IMR-90 (cell line): ENCODE measurements at regions not wholly inside any gene's neighbourhood (a gene's known extent, or its start where the extent isn't known, plus 50 kb on each side); places are given as distances from the start of the nearest gene placed in this dataset.

ENCODE experiments used
- BHLHE40 ChIP-seq: fragments of 150-350 bp; IDR thresholded peaks from 2 replicates; pipeline ENCODE4 v1.6.1; 2016; ENCODE audit warnings: mild to moderate bottlenecking, low read depth, low read length
- FOS ChIP-seq: fragments of 150-350 bp; IDR thresholded peaks from 2 replicates; pipeline ENCODE4 v1.6.1; 2016; ENCODE audit warnings: low read depth, low read length
- MAFK ChIP-seq: IDR thresholded peaks from 2 replicates; pipeline ENCODE4 v1.6.1; 2012; ENCODE audit warnings: low read depth, low read length, improper control_type of control experiment
- MAZ ChIP-seq: IDR thresholded peaks from 2 replicates; pipeline ENCODE4 v1.6.1; 2012; ENCODE audit warnings: low read depth, mild to moderate bottlenecking, low read length, improper control_type of control experiment, moderate library complexity, borderline replicate concordance
- MXI1 ChIP-seq: IDR thresholded peaks from 2 replicates; pipeline ENCODE4 v1.6.1; 2012; ENCODE audit warnings: low read depth, mild to moderate bottlenecking, low read length, moderate library complexity, borderline replicate concordance
- NFE2L2 ChIP-seq: fragments of 150-350 bp; IDR thresholded peaks from 2 replicates; pipeline ENCODE4 v1.6.1; 2016; ENCODE audit warnings: low read depth, mild to moderate bottlenecking, low read length
- POLR2A ChIP-seq: IDR thresholded peaks from 2 replicates; pipeline ENCODE4 v1.6.1; 2012; ENCODE audit warnings: mild to moderate bottlenecking, low read depth, low read length
- RCOR1 ChIP-seq: IDR thresholded peaks from 2 replicates; pipeline ENCODE4 v1.6.1; 2012; ENCODE audit warnings: mild to moderate bottlenecking, low read length, improper control_type of control experiment; ENCODE audit not compliant: insufficient replicate concordance
- RFX5 ChIP-seq: IDR thresholded peaks from 2 replicates; pipeline ENCODE4 v1.8.0; 2012; ENCODE audit warnings: low read depth, mild to moderate bottlenecking, low read length, moderate library complexity
- SMC3 ChIP-seq: fragments of 150-350 bp; IDR thresholded peaks from 2 replicates; pipeline ENCODE4 v1.6.1; 2016; ENCODE audit warnings: low read depth, mild to moderate bottlenecking, antibody characterized with exemption, low read length, moderate library complexity
- USF2 ChIP-seq: fragments of 150-350 bp; IDR thresholded peaks from 2 replicates; pipeline ENCODE4 v1.6.1; 2017; ENCODE audit warnings: mild to moderate bottlenecking, antibody characterized with exemption, low read length, low read depth
- TF ChIP-seq, protein P1 (sequence below): conservative IDR thresholded peaks from 2 replicates; pipeline ENCODE4 v1.5.1; 2012; ENCODE audit warnings: mild to moderate bottlenecking, low read depth, low read length, improper control_type of control experiment
- TF ChIP-seq, protein P2 (sequence below): fragments of 150-350 bp; IDR thresholded peaks from 2 replicates; pipeline ENCODE4 v1.6.1; 2016; ENCODE audit warnings: low read depth, mild to moderate bottlenecking, low read length, moderate library complexity, borderline replicate concordance

DNA sequence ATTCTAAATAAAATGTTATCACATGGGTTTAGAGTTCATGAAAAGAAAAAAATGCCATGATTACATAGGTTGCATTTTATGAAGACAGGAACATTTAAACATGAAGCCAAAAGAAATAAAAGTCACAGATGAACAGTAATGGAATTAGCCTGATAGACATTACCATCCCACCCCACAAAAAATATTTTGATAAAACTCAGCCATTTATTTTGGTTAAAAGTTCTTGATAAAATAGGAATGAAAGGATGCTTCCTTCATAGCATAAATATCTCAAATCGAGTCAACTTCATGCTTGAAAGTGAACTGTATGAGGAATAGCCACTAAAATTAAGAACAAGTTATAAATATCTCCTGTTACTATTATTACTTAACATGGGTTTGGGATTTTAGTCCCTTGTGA is 101.9 kb upstream of the TMC3 start:
- TF ChIP-seq, protein P1, sequence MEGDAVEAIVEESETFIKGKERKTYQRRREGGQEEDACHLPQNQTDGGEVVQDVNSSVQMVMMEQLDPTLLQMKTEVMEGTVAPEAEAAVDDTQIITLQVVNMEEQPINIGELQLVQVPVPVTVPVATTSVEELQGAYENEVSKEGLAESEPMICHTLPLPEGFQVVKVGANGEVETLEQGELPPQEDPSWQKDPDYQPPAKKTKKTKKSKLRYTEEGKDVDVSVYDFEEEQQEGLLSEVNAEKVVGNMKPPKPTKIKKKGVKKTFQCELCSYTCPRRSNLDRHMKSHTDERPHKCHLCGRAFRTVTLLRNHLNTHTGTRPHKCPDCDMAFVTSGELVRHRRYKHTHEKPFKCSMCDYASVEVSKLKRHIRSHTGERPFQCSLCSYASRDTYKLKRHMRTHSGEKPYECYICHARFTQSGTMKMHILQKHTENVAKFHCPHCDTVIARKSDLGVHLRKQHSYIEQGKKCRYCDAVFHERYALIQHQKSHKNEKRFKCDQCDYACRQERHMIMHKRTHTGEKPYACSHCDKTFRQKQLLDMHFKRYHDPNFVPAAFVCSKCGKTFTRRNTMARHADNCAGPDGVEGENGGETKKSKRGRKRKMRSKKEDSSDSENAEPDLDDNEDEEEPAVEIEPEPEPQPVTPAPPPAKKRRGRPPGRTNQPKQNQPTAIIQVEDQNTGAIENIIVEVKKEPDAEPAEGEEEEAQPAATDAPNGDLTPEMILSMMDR: no peak
- TF ChIP-seq MXI1: no peak
- no peak for TF ChIP-seq POLR2A
- no peak for TF ChIP-seq FOS
- TF ChIP-seq NFE2L2: no peak
- no peak for TF ChIP-seq MAFK
- no peak for TF ChIP-seq SMC3
- TF ChIP-seq BHLHE40: no peak
- TF ChIP-seq, protein P2, sequence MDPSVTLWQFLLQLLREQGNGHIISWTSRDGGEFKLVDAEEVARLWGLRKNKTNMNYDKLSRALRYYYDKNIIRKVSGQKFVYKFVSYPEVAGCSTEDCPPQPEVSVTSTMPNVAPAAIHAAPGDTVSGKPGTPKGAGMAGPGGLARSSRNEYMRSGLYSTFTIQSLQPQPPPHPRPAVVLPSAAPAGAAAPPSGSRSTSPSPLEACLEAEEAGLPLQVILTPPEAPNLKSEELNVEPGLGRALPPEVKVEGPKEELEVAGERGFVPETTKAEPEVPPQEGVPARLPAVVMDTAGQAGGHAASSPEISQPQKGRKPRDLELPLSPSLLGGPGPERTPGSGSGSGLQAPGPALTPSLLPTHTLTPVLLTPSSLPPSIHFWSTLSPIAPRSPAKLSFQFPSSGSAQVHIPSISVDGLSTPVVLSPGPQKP: no peak
- no peak for TF ChIP-seq RCOR1
- TF ChIP-seq USF2: no peak
- no peak for TF ChIP-seq MAZ
- TF ChIP-seq RFX5: no peak
